ENCODE measurements at regions not wholly inside any gene's neighbourhood (a gene's known extent, or its start where the extent isn't known, plus 50 kb on each side); places are given as distances from the start of the nearest gene placed in this dataset.

DNA sequence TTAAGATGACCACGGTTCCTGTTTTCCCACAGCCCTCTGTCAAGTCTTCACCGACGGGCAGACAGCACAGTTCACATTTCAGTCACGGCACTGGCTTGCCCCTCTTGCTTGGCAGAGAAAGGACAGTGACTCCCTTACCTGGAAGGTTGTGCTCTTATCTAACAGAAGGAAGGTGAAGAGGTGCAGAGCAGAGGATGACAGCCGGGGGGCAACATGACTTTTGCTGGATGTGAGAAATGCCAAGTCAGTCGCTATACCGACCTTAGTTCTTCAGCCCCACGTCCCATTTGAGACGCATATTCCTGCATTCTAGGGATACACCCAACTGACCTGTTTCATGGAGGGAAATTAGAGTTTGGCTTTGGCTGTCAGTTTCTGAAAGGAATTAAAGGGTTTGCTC is 492.3 kb downstream of the NPIPA7 start:
- TF ChIP-seq, protein P1, sequence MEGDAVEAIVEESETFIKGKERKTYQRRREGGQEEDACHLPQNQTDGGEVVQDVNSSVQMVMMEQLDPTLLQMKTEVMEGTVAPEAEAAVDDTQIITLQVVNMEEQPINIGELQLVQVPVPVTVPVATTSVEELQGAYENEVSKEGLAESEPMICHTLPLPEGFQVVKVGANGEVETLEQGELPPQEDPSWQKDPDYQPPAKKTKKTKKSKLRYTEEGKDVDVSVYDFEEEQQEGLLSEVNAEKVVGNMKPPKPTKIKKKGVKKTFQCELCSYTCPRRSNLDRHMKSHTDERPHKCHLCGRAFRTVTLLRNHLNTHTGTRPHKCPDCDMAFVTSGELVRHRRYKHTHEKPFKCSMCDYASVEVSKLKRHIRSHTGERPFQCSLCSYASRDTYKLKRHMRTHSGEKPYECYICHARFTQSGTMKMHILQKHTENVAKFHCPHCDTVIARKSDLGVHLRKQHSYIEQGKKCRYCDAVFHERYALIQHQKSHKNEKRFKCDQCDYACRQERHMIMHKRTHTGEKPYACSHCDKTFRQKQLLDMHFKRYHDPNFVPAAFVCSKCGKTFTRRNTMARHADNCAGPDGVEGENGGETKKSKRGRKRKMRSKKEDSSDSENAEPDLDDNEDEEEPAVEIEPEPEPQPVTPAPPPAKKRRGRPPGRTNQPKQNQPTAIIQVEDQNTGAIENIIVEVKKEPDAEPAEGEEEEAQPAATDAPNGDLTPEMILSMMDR (IDR thresholded peaks at IDR 0.05; ENCODE audit: low read depth, low read length, poor library complexity, severe bottlenecking): no peak
- TF ChIP-seq EZH2phosphoT487 (IDR thresholded peaks at IDR 0.05; ENCODE audit: borderline replicate concordance, low read length): no peak

Measured in DOHH2 (cell line).